ENCODE measurements at regions not wholly inside any gene's neighbourhood (a gene's known extent, or its start where the extent isn't known, plus 50 kb on each side); places are given as distances from the start of the nearest gene placed in this dataset.

DNA sequence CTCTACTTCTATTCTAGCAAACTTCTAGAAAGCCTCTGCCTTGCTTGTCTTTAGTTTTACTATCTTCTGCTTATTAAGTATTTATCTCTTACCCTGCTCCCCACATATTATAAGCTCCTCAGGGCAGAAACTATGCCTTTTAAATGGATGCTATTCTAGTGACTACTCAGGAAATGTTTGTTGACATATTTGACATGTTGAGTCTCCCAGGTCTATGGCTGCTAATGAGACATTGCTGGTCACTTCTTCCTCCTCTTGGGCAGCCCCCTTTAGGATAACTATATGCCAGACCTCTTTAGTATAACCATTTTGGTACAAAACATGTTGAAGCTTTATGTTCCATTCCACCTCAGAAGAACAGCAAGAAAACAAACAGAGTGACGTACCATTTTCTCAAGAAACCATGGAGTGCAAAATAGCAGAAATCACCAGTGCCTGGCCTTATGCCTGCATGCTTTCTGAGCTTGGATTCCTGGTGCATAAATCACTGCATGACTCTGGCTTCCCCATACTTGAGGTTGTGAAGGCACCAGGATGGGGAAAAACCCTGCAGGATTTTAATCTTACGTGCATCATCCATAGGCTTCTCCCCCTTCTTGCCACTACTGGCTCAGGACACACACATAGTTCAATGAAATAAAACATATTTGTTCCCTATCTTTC, 202.6 kb downstream of the TMX1 start:
- ATAC-seq (ENCODE audit: low FRiP score) (no peak), DNase-seq (peak in 1 of 2 donors; percentile 56)
- Histone ChIP-seq H3K27ac (ENCODE audit: low read depth in 1 of 2, low read length in 2 of 2) (peak overlapping the region in 1 of 2 donors; percentile 75), H3K4me3 (ENCODE audit: low read length in 2 of 2) (no peak overlapping the region), H3K36me3 (ENCODE audit: control insufficient read depth in 1 of 2, insufficient read depth in 2 of 2, low read length in 1 of 2) (no peaks in the 10 kb centered on the region), H3K4me1 (ENCODE audit: control insufficient read depth in 1 of 2, insufficient read depth in 2 of 2, low read length in 2 of 2) (peaks cover 0 to 1% of the 10 kb centered on the region in 2 donors), H3K27me3 (ENCODE audit: control insufficient read depth in 1 of 2, insufficient read depth in 2 of 2, low read length in 1 of 2) (peaks cover 0 to 1% of the 10 kb centered on the region in 2 donors), H3K9me3 (ENCODE audit: control insufficient read depth, low read length) (no peaks in the 10 kb centered on the region)
- intact Hi-C loops (cut with DNase I): loop anchor here in 1 of 2 donors (10.0 kb wide), 1 partner anchor 158 kb away; no protein-coding TSS in a partner anchor
- 2 to 4% methylated on average over 2 of the region's 2 CpGs for WGBS, 2 donors

DNA sequence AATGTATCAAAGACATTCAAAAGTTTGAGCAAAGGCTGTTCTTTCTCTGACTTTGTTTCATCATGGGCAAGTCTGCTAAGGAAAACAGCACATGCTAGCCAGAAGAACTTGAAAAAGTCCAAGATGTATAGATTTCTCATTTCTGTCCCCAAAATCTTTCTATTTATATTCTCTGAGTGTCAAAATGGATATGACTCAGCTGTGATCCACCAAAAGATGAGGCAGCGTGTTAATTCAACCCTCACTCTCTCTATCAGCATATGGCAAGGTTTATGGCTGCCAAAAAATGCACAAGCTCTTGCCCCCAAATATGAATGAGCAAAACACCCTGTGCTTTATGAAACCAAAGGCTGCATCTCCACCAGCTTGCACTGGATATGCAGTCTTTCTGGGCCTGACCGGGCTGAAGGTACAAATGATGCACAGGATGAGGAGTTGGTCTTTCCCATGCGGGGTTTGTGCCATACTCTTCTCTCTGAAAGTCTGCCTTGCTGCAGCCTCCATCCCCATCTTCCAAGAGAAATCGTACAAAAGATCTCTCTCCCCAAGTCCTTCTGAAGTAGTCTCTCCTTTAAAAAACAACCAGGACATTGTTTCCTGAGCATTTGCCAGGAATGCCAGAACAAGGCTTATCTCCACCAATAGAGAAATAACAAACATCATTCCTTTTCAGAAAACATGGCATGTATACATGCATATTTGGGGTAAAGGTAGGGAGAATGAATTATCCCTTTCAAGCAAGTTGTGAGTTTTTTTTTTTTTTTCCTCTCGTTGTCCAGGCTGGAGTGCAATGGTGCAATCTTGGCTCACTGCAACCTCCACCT, 203.4 kb downstream of the TMX1 start:
- no peaks in the 10 kb centered on the region for H3K36me3 ChIP-seq (ENCODE audit: control insufficient read depth in 1 of 2, insufficient read depth in 2 of 2, low read length in 1 of 2)
- peak overlapping the region in 1 of 2 donors; percentile 77 for H3K27ac ChIP-seq (ENCODE audit: low read depth in 1 of 2, low read length in 2 of 2)
- intact Hi-C loops (cut with DNase I): loop anchor here in 1 of 2 donors (10.0 kb wide), 1 partner anchor 159 kb away; no protein-coding TSS in a partner anchor
- no peak overlapping the region for H3K4me3 ChIP-seq (ENCODE audit: low read length in 2 of 2)
- H3K27me3 ChIP-seq (ENCODE audit: control insufficient read depth in 1 of 2, insufficient read depth in 2 of 2, low read length in 1 of 2): peaks cover 0 to 1% of the 10 kb centered on the region in 2 donors
- WGBS, 2 donors: 82% methylated on average over 5 of the region's 5 CpGs
- no peaks in the 10 kb centered on the region for H3K9me3 ChIP-seq (ENCODE audit: control insufficient read depth, low read length)
- no peak for ATAC-seq (ENCODE audit: low FRiP score)
- peaks cover 0 to 1% of the 10 kb centered on the region in 2 donors for H3K4me1 ChIP-seq (ENCODE audit: control insufficient read depth in 1 of 2, insufficient read depth in 2 of 2, low read length in 2 of 2)
- no peak for DNase-seq

DNA sequence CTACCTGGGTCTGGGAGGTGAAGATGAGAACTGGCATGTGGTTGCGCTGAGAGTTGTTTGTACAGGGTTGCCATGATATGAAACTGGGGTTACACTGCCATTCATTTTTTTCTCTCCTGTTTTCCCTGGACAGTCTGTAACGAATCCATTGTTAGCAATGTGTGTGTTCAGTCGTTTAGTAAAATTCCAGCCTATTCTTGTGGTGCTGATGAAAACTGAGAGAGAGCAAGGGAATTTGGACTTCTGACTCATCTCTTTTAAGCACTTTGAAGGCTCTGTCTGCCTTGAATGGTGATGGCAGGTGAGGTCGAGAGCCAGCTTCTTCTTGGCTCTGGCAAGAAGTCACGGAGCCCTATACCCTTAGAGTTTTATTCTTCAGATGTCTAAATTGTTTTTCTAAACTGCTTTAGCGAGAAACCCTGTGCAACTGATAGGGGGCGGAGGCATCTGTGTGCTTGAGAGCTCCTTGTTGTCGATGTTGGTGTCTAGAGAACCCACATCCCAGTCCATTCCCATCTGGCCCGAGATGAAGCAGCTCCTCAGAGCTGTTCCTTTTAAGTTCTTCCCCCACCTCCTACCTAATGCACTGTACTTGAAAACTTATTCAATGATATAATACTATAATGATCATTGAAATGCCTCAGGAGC, 204.4 kb downstream of the TMX1 start:
- peaks cover 0 to 1% of the 10 kb centered on the region in 2 donors for H3K27me3 ChIP-seq (ENCODE audit: control insufficient read depth in 1 of 2, insufficient read depth in 2 of 2, low read length in 1 of 2)
- intact Hi-C loops (cut with DNase I): loop anchor here in 1 of 2 donors (10.0 kb wide), 1 partner anchor 160 kb away; no protein-coding TSS in a partner anchor
- no peaks in the 10 kb centered on the region for H3K9me3 ChIP-seq (ENCODE audit: control insufficient read depth, low read length)
- no peak overlapping the region for H3K27ac ChIP-seq (ENCODE audit: low read depth in 1 of 2, low read length in 2 of 2)
- DNase-seq: no peak
- no peak for ATAC-seq (ENCODE audit: low FRiP score)
- 91 to 94% methylated on average over 9 of the region's 9 CpGs for WGBS, 2 donors
- peaks cover 0 to 1% of the 10 kb centered on the region in 2 donors for H3K4me1 ChIP-seq (ENCODE audit: control insufficient read depth in 1 of 2, insufficient read depth in 2 of 2, low read length in 2 of 2)
- no peak overlapping the region for H3K4me3 ChIP-seq (ENCODE audit: low read length in 2 of 2)
- no peaks in the 10 kb centered on the region for H3K36me3 ChIP-seq (ENCODE audit: control insufficient read depth in 1 of 2, insufficient read depth in 2 of 2, low read length in 1 of 2)

DNA sequence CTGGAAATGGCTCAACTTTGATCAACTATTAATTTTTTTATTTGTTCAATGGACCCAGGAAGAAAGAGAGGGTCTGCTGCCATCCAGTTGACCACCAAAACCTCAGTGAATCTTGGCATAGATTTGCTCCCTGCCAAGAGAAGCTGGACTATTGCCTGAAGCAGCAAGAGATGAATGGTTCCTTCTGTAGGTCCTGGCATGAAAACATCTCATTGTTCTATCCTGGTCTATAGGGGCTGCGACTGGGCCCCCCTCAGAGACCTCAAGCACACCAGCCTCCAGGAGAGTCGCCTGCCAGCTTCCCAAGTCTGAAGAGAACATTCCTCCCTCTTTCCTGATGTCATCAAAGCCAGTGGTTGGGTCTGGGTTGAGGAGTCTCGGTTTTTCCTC, 204.9 kb downstream of the TMX1 start:
- DNase-seq (no peak), ATAC-seq (ENCODE audit: low FRiP score) (no peak)
- WGBS, 2 donors: 68 to 79% methylated on average over 3 of the region's 3 CpGs
- Histone ChIP-seq H3K9me3 (ENCODE audit: control insufficient read depth, low read length) (no peaks in the 10 kb centered on the region), H3K27ac (ENCODE audit: low read depth in 1 of 2, low read length in 2 of 2) (no peak overlapping the region), H3K27me3 (ENCODE audit: control insufficient read depth in 1 of 2, insufficient read depth in 2 of 2, low read length in 1 of 2) (peaks cover 0 to 1% of the 10 kb centered on the region in 2 donors), H3K36me3 (ENCODE audit: control insufficient read depth in 1 of 2, insufficient read depth in 2 of 2, low read length in 1 of 2) (no peaks in the 10 kb centered on the region), H3K4me1 (ENCODE audit: control insufficient read depth in 1 of 2, insufficient read depth in 2 of 2, low read length in 2 of 2) (peaks cover 0 to 1% of the 10 kb centered on the region in 2 donors), H3K4me3 (ENCODE audit: low read length in 2 of 2) (no peak overlapping the region)
- intact Hi-C loops (cut with DNase I): loop anchor here in 1 of 2 donors (5.0 to 10.0 kb wide), 2 partner anchors 160 to 207 kb away; partner anchors contain the start of gene FRMD6

DNA sequence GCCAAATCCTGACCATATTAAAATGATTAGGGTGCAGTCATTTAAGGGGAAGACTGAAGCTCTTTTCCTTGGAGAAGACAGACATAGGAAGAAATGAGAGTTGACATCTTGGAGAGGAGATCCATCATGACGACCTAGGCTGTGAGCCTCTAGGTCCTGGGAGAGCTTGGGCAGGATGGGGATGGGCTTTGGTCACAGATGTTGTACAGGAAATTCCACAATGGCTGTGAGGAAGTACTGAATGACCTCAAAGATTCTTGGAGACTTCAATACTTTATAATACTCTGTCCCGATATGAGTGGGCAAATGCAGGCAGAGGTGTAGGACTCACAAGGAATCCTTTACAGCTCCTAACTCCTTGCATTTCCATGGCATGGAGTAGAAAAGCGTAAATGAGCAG, 204.9 kb upstream of the FRMD6 start:
- H3K36me3 ChIP-seq (ENCODE audit: control insufficient read depth in 1 of 2, insufficient read depth in 2 of 2, low read length in 1 of 2): no peaks in the 10 kb centered on the region
- no peaks in the 10 kb centered on the region for H3K9me3 ChIP-seq (ENCODE audit: control insufficient read depth, low read length)
- DNase-seq: no peak
- peaks cover 0 to 1% of the 10 kb centered on the region in 2 donors for H3K27me3 ChIP-seq (ENCODE audit: control insufficient read depth in 1 of 2, insufficient read depth in 2 of 2, low read length in 1 of 2)
- no peak overlapping the region for H3K27ac ChIP-seq (ENCODE audit: low read depth in 1 of 2, low read length in 2 of 2)
- no peak overlapping the region for H3K4me3 ChIP-seq (ENCODE audit: low read length in 2 of 2)
- H3K4me1 ChIP-seq (ENCODE audit: control insufficient read depth in 1 of 2, insufficient read depth in 2 of 2, low read length in 2 of 2): peaks cover 0 to 1% of the 10 kb centered on the region in 2 donors
- 92% methylated on average over 3 of the region's 3 CpGs for WGBS, 2 donors
- intact Hi-C loops (cut with DNase I): loop anchor here in 1 of 2 donors (5.0 to 10.0 kb wide), 2 partner anchors 162 to 206 kb away; partner anchors contain the start of gene FRMD6
- ATAC-seq (ENCODE audit: low FRiP score): no peak

DNA sequence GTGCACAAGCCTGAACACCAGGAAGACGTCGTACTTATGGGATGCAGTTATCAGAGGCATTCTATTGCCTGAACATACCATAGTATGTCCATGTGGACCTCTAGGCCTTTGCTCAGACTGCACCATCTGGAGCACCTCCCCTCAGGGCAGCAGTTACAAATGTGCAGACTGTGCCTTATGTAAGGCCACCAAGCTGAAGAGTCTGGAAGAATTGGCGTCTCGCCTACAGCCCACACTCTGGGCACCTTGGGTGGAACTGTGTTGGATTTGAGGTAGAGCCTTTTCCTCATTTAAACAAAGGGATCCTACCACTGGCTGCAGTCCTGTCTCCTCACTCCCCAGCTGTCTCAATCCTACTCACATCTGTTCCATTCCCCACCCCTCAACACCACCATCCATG, 204.3 kb upstream of the FRMD6 start:
- H3K27ac ChIP-seq (ENCODE audit: low read depth in 1 of 2, low read length in 2 of 2): no peak overlapping the region
- H3K4me3 ChIP-seq (ENCODE audit: low read length in 2 of 2): no peak overlapping the region
- H3K36me3 ChIP-seq (ENCODE audit: control insufficient read depth in 1 of 2, insufficient read depth in 2 of 2, low read length in 1 of 2): no peaks in the 10 kb centered on the region
- H3K9me3 ChIP-seq (ENCODE audit: control insufficient read depth, low read length): no peaks in the 10 kb centered on the region
- WGBS, 2 donors: 94 to 97% methylated on average over 4 of the region's 4 CpGs
- peaks cover 0 to 1% of the 10 kb centered on the region in 2 donors for H3K4me1 ChIP-seq (ENCODE audit: control insufficient read depth in 1 of 2, insufficient read depth in 2 of 2, low read length in 2 of 2)
- intact Hi-C loops (cut with DNase I): loop anchor here in 1 of 2 donors (5.0 to 10.0 kb wide), 2 partner anchors 163 to 205 kb away; partner anchors contain the start of gene FRMD6
- DNase-seq: no peak
- peaks cover 0 to 1% of the 10 kb centered on the region in 2 donors for H3K27me3 ChIP-seq (ENCODE audit: control insufficient read depth in 1 of 2, insufficient read depth in 2 of 2, low read length in 1 of 2)
- ATAC-seq (ENCODE audit: low FRiP score): no peak

DNA sequence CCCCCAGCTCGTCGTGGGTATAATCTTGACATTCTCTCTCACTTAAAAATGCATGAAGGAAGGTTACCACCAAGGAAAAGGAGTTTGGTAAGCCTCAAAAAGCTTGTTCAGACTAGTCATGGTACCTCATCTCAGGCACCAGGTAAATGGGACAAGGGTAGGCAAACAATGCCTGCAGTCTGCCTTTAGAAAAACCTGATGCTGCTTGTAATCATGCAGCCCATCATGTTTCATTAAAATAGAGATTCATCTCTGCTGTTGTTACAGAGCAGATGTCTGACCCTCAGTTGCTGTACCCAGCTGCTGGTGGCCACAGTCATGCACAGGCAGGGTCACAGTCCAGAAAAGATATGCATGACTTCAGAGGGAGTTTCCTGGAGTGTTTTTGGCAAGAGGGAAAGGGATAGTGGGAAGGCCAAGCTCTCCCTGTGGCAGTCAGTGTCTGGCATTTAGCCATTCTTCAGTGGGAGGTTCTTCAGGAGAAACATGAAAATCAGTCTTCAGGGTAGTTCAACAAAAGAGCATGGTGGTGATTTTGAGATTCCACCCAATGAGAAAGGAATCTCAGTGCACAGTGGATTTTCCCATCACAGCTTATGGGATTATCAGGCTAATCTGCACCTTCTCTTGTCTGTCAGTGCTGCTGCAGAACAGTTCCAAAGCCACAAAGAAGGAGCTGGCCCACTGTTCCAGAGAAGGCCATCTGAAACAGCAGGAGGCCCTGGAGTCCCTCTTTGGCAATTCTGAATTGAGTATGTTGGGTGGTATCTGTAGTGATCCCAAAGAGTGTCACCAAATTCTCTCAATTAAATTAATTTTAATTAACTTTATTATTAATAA, 202.7 kb upstream of the FRMD6 start:
- H3K27me3 ChIP-seq (ENCODE audit: control insufficient read depth in 1 of 2, insufficient read depth in 2 of 2, low read length in 1 of 2): no peaks in the 10 kb centered on the region
- ATAC-seq (ENCODE audit: low FRiP score) (peak; percentile 75), DNase-seq (peak in 1 of 2 donors; percentile 51)
- H3K9me3 ChIP-seq (ENCODE audit: control insufficient read depth, low read length): no peaks in the 10 kb centered on the region
- no peak overlapping the region for H3K4me3 ChIP-seq (ENCODE audit: low read length in 2 of 2)
- no peaks in the 10 kb centered on the region for H3K36me3 ChIP-seq (ENCODE audit: control insufficient read depth in 1 of 2, insufficient read depth in 2 of 2, low read length in 1 of 2)
- 11 to 15% methylated on average over 2 of the region's 2 CpGs for WGBS, 2 donors
- intact Hi-C loops (cut with DNase I): loop anchor here in 1 of 2 donors (5.0 to 10.0 kb wide), 2 partner anchors 164 to 203 kb away; partner anchors contain the start of gene FRMD6
- no peak overlapping the region for H3K27ac ChIP-seq (ENCODE audit: low read depth in 1 of 2, low read length in 2 of 2)
- H3K4me1 ChIP-seq (ENCODE audit: control insufficient read depth in 1 of 2, insufficient read depth in 2 of 2, low read length in 2 of 2): no peaks in the 10 kb centered on the region

Data from aorta (tissue), 5 donors.